ENCODE measurements at regions not wholly inside any gene's neighbourhood (a gene's known extent, or its start where the extent isn't known, plus 50 kb on each side); places are given as distances from the start of the nearest gene placed in this dataset.

DNA sequence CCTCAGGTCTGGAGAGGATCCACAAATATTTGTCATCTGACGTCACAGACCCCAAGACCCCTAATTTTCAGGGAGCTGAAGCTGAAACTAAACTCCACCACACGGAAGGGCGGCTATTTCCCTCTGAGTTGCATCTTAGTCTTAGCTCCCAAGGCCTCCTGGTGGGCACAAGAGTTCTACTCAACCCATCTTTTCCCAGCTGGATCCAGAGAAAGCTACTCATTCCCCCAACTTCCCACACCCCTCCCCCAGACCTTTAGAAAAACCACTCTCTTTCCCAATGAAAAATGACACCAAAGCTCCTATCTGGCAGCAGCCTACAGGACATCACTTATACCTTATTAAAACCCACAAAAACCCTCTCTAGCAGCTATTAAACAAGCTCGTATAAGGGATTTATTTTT, 67.1 kb upstream of the SLC1A1 start:
- Histone ChIP-seq H3K36me3 (ENCODE audit: control insufficient read depth in 4 of 4, insufficient read depth in 4 of 4, low read length in 4 of 4) (no peaks in the 10 kb centered on the region), H3K9ac (ENCODE audit: insufficient read depth in 1 of 2, low read length in 2 of 2) (no peak overlapping the region), H3K27ac (ENCODE audit: low read depth in 1 of 2, low read length in 1 of 2) (no peak overlapping the region), H3K4me3 (no peak overlapping the region), H3K4me1 (ENCODE audit: control insufficient read depth in 5 of 5, insufficient read depth in 5 of 5, low read length in 5 of 5) (peaks cover 0 to 5% (median 0%) of the 10 kb centered on the region in 5 donors), H3K9me3 (ENCODE audit: control insufficient read depth in 4 of 4, insufficient read depth in 3 of 4, low read length in 3 of 4) (no peaks in the 10 kb centered on the region), H3K27me3 (ENCODE audit: control insufficient read depth in 3 of 3, insufficient read depth in 3 of 3, low read length in 2 of 3) (no peaks in the 10 kb centered on the region)
- TF ChIP-seq, protein P1, sequence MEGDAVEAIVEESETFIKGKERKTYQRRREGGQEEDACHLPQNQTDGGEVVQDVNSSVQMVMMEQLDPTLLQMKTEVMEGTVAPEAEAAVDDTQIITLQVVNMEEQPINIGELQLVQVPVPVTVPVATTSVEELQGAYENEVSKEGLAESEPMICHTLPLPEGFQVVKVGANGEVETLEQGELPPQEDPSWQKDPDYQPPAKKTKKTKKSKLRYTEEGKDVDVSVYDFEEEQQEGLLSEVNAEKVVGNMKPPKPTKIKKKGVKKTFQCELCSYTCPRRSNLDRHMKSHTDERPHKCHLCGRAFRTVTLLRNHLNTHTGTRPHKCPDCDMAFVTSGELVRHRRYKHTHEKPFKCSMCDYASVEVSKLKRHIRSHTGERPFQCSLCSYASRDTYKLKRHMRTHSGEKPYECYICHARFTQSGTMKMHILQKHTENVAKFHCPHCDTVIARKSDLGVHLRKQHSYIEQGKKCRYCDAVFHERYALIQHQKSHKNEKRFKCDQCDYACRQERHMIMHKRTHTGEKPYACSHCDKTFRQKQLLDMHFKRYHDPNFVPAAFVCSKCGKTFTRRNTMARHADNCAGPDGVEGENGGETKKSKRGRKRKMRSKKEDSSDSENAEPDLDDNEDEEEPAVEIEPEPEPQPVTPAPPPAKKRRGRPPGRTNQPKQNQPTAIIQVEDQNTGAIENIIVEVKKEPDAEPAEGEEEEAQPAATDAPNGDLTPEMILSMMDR (IDR thresholded peaks at IDR 0.05; ENCODE audit: control extremely low read depth, extremely low read depth), result no peak
- 81 to 87% methylated on average over 4 of the region's 4 CpGs for WGBS, 2 donors
- ATAC-seq (ENCODE audit: insufficient read depth, low FRiP score) (no peak), DNase-seq (no peak)

DNA sequence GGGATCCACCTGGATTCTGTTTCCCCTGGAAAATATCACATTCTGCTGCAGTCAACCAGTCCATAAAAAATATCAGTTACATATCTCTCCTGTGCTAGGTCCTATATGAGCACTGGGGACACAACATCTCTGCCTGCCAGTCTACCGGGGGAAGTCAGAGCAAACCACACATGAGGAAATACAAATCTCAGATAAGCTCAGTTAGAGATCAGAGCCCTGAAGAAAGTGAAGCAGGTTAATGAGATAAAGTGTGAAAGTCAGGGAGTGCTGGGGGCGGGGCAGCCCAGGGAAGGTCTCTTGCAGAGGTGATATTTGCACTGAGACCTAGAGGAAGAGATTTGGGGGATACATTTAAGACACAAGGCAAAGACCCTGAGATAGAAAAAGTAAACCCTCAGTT, 67.8 kb upstream of the SLC1A1 start:
- DNase-seq, result no peak
- 29 to 45% methylated on average over 2 of the region's 2 CpGs for WGBS, 2 donors

DNA sequence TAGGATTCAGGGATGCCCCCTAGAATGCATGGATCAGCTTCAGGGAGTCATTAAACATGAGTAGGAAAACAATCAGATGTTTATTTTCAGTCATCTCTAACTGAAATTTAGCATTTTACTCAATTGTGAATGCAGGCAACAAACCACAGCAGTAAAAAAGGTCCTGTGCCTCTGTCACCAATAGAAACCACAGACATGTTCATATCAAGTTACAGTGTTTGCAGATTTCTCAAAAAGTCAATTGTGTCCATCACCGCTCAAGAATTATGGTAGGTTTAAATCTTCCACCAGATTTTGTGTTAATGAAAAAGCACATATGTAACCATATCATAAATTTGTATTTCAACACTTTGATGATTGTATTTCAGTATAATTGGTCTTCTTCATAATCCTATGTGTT, 68.4 kb upstream of the SLC1A1 start:
- H3K36me3 ChIP-seq (ENCODE audit: control insufficient read depth in 4 of 4, insufficient read depth in 4 of 4, low read length in 4 of 4), result no peaks in the 10 kb centered on the region
- H3K27me3 ChIP-seq (ENCODE audit: control insufficient read depth in 3 of 3, insufficient read depth in 3 of 3, low read length in 2 of 3), result no peaks in the 10 kb centered on the region
- DNase-seq, result no peak
- no peak overlapping the region for H3K9ac ChIP-seq (ENCODE audit: insufficient read depth in 1 of 2, low read length in 2 of 2)
- no peaks in the 10 kb centered on the region for H3K9me3 ChIP-seq (ENCODE audit: control insufficient read depth in 4 of 4, insufficient read depth in 3 of 4, low read length in 3 of 4)
- peaks cover 0 to 5% (median 0%) of the 10 kb centered on the region in 5 donors for H3K4me1 ChIP-seq (ENCODE audit: control insufficient read depth in 5 of 5, insufficient read depth in 5 of 5, low read length in 5 of 5)
- no peak for ATAC-seq (ENCODE audit: insufficient read depth, low FRiP score)
- 79 to 83% methylated on average over 1 of the region's 1 CpG for WGBS, 2 donors
- TF ChIP-seq, protein P1 (IDR thresholded peaks at IDR 0.05; ENCODE audit: control extremely low read depth, extremely low read depth), result no peak
- no peak overlapping the region for H3K27ac ChIP-seq (ENCODE audit: low read depth in 1 of 2, low read length in 1 of 2)
- H3K4me3 ChIP-seq, result no peak overlapping the region

More for the DNA sequence above, 67.8 kb upstream of the SLC1A1 start:
- Histone ChIP-seq H3K9ac (ENCODE audit: insufficient read depth in 1 of 2, low read length in 2 of 2) (no peak overlapping the region), H3K9me3 (ENCODE audit: control insufficient read depth in 4 of 4, insufficient read depth in 3 of 4, low read length in 3 of 4) (no peaks in the 10 kb centered on the region), H3K27ac (ENCODE audit: low read depth in 1 of 2, low read length in 1 of 2) (no peak overlapping the region), H3K4me3 (no peak overlapping the region), H3K27me3 (ENCODE audit: control insufficient read depth in 3 of 3, insufficient read depth in 3 of 3, low read length in 2 of 3) (no peaks in the 10 kb centered on the region), H3K36me3 (ENCODE audit: control insufficient read depth in 4 of 4, insufficient read depth in 4 of 4, low read length in 4 of 4) (no peaks in the 10 kb centered on the region), H3K4me1 (ENCODE audit: control insufficient read depth in 5 of 5, insufficient read depth in 5 of 5, low read length in 5 of 5) (peaks cover 0 to 5% (median 0%) of the 10 kb centered on the region in 5 donors)
- TF ChIP-seq, protein P1 (IDR thresholded peaks at IDR 0.05; ENCODE audit: control extremely low read depth, extremely low read depth), result no peak
- no peak for ATAC-seq (ENCODE audit: insufficient read depth, low FRiP score)

DNA sequence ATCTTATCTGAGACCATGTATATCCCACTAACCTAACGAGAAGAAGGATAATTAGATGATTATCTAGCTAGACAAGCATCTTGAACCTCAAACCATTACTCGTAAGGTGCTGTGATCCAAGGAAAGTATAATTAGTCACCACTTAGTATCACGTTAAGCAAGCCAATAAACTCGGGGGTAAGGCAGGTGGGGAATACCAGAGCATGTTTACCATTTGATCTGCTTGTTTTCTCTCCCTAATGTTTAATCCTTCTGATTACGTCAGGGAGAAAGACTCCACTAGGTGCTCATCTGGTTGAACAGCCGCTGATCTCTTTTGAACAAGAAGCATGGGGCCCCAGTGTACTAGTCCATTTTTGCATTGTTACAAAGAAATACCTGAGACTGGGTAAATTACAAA, 69.9 kb upstream of the SLC1A1 start:
- Histone ChIP-seq H3K4me1 (ENCODE audit: control insufficient read depth in 5 of 5, insufficient read depth in 5 of 5, low read length in 5 of 5) (peaks cover 0 to 3% (median 0%) of the 10 kb centered on the region in 5 donors), H3K36me3 (ENCODE audit: control insufficient read depth in 4 of 4, insufficient read depth in 4 of 4, low read length in 4 of 4) (no peaks in the 10 kb centered on the region), H3K4me3 (no peak overlapping the region), H3K27ac (ENCODE audit: low read depth in 1 of 2, low read length in 1 of 2) (no peak overlapping the region), H3K9me3 (ENCODE audit: control insufficient read depth in 4 of 4, insufficient read depth in 3 of 4, low read length in 3 of 4) (no peaks in the 10 kb centered on the region), H3K27me3 (ENCODE audit: control insufficient read depth in 3 of 3, insufficient read depth in 3 of 3, low read length in 2 of 3) (no peaks in the 10 kb centered on the region), H3K9ac (ENCODE audit: insufficient read depth in 1 of 2, low read length in 2 of 2) (no peak overlapping the region)
- TF ChIP-seq, protein P1 (IDR thresholded peaks at IDR 0.05; ENCODE audit: control extremely low read depth, extremely low read depth), result no peak
- WGBS, 2 donors, result 85 to 91% methylated on average over 6 of the region's 6 CpGs
- ATAC-seq (ENCODE audit: insufficient read depth, low FRiP score), result no peak
- DNase-seq, result no peak
